ENCODE measurements at regions not wholly inside any gene's neighbourhood (a gene's known extent, or its start where the extent isn't known, plus 50 kb on each side); places are given as distances from the start of the nearest gene placed in this dataset.
"Not testable (repeated sequence)": the region's sequence is repeated elsewhere in the genome, so short reads cannot be mapped to it uniquely, and the experiment has no call there.

GRCh38 chr20:22052025-22052650 is 346.7 kb downstream of the PAX1 start:
- peaks cover 0 to 2% (median 0%) of the 10 kb centered on the region in 3 donors for H3K27me3 ChIP-seq (ENCODE audit: insufficient read depth in 3 of 3, low read length in 2 of 3)
- 79 to 84% (median 84%) methylated on average over 1 of the region's 1 CpG for WGBS, 3 donors
- H3K36me3 ChIP-seq (ENCODE audit: insufficient read depth in 1 of 2, low read depth in 1 of 2), result no peaks in the 10 kb centered on the region
- ATAC-seq, result no peak
- no peaks in the 10 kb centered on the region for H3K4me1 ChIP-seq
- no peak for DNase-seq
- no peak overlapping the region for H3K4me3 ChIP-seq
- TF ChIP-seq CTCF (IDR thresholded peaks at IDR 0.05), result no peak
- intact Hi-C loops (cut with DNase I), result no loop called here
- H3K27ac ChIP-seq, result no peak overlapping the region
- H3K9me3 ChIP-seq, result no peaks in the 10 kb centered on the region

GRCh38 chr20:22045956-22046507 is 340.6 kb downstream of the PAX1 start:
- ATAC-seq; H3K27ac ChIP-seq; H3K36me3 ChIP-seq (ENCODE audit: insufficient read depth in 1 of 2, low read depth in 1 of 2); intact Hi-C loops (cut with DNase I); H3K27me3 ChIP-seq (ENCODE audit: insufficient read depth in 3 of 3, low read length in 2 of 3); H3K4me3 ChIP-seq; DNase-seq; H3K9me3 ChIP-seq; H3K4me1 ChIP-seq: not testable (repeated sequence)
- WGBS, 3 donors, result 53 to 60% (median 55%) methylated on average over 13 of the region's 13 CpGs

- intact Hi-C loops (cut with DNase I), result no loop called here
- no peak for TF ChIP-seq CTCF (IDR thresholded peaks at IDR 0.05)
- 49 to 63% (median 54%) methylated on average over 1 of the region's 1 CpG for WGBS, 3 donors
- ATAC-seq (no peak), DNase-seq (no peak)
- Histone ChIP-seq H3K9me3 (no peaks in the 10 kb centered on the region), H3K4me1 (no peaks in the 10 kb centered on the region), H3K27me3 (ENCODE audit: insufficient read depth in 3 of 3, low read length in 2 of 3) (no peaks in the 10 kb centered on the region), H3K36me3 (ENCODE audit: insufficient read depth in 1 of 2, low read depth in 1 of 2) (no peaks in the 10 kb centered on the region), H3K4me3 (no peak overlapping the region), H3K27ac (no peak overlapping the region)
Observed at GRCh38 chr20:22027423-22027822, 322.0 kb downstream of the PAX1 start.

- TF ChIP-seq CTCF (IDR thresholded peaks at IDR 0.05), result no peak
- H3K4me3 ChIP-seq, result no peak overlapping the region
- ATAC-seq (no peak), DNase-seq (no peak)
- H3K36me3 ChIP-seq (ENCODE audit: insufficient read depth in 1 of 2, low read depth in 1 of 2), result no peaks in the 10 kb centered on the region
- intact Hi-C loops (cut with DNase I), result no loop called here
- no peaks in the 10 kb centered on the region for H3K27me3 ChIP-seq (ENCODE audit: insufficient read depth in 3 of 3, low read length in 2 of 3)
- 49 to 58% (median 51%) methylated on average over 4 of the region's 4 CpGs for WGBS, 3 donors
- H3K4me1 ChIP-seq, result no peaks in the 10 kb centered on the region
- no peaks in the 10 kb centered on the region for H3K9me3 ChIP-seq
- H3K27ac ChIP-seq, result no peak overlapping the region
Observed at GRCh38 chr20:22020201-22020600, 314.7 kb downstream of the PAX1 start.

- Histone ChIP-seq H3K36me3 (ENCODE audit: insufficient read depth in 1 of 2, low read depth in 1 of 2) (no peaks in the 10 kb centered on the region), H3K27ac (no peak overlapping the region), H3K27me3 (ENCODE audit: insufficient read depth in 3 of 3, low read length in 2 of 3) (no peaks in the 10 kb centered on the region), H3K9me3 (no peaks in the 10 kb centered on the region), H3K4me1 (no peaks in the 10 kb centered on the region), H3K4me3 (no peak overlapping the region)
- intact Hi-C loops (cut with DNase I), result loop anchor here in 1 of 2 donors (5.0 kb wide), 1 partner anchor 51 kb away; no protein-coding TSS in a partner anchor
- DNase-seq (no peak), ATAC-seq (no peak)
- TF ChIP-seq CTCF (IDR thresholded peaks at IDR 0.05), result no peak
- 73 to 80% (median 76%) methylated on average over 3 of the region's 3 CpGs for WGBS, 3 donors
Observed at GRCh38 chr20:22008456-22008855, 303.0 kb downstream of the PAX1 start.
